ENCODE measurements at regions not wholly inside any gene's neighbourhood (a gene's known extent, or its start where the extent isn't known, plus 50 kb on each side); places are given as distances from the start of the nearest gene placed in this dataset.

- Histone ChIP-seq H3K36me3 (no peaks in the 10 kb centered on the region), H3K9me3 (no peaks in the 10 kb centered on the region), H3K27ac (no peak overlapping the region), H3K4me1 (no peaks in the 10 kb centered on the region), H3K27me3 (no peaks in the 10 kb centered on the region), H3K4me3 (no peak overlapping the region)
- TF ChIP-seq POLR2A (IDR thresholded peaks at IDR 0.05) (no peak), CTCF (IDR thresholded peaks at IDR 0.05) (no peak)
- intact Hi-C loops (cut with DNase I; ENCODE audit: low total_unique reads) = no loop called here
- no peak for DNase-seq
Observed at GRCh38 chr9:13817754-13818278, 496.1 kb downstream of the NFIB start.

- H3K9me3 ChIP-seq = no peaks in the 10 kb centered on the region
- H3K4me3 ChIP-seq = no peak overlapping the region
- TF ChIP-seq CTCF (IDR thresholded peaks at IDR 0.05) = no peak
- no peak for TF ChIP-seq POLR2A (IDR thresholded peaks at IDR 0.05)
- no peaks in the 10 kb centered on the region for H3K36me3 ChIP-seq
- H3K27me3 ChIP-seq = no peaks in the 10 kb centered on the region
- DNase-seq = no peak
- H3K27ac ChIP-seq = no peak overlapping the region
- intact Hi-C loops (cut with DNase I; ENCODE audit: low total_unique reads) = no loop called here
- no peaks in the 10 kb centered on the region for H3K4me1 ChIP-seq
Observed at GRCh38 chr9:13816837-13817236, 497.1 kb downstream of the NFIB start.

GRCh38 chr9:13814647-13815400 is 499.1 kb downstream of the NFIB start:
- H3K27me3 ChIP-seq = no peaks in the 10 kb centered on the region
- no peaks in the 10 kb centered on the region for H3K36me3 ChIP-seq
- no peak overlapping the region for H3K27ac ChIP-seq
- H3K9me3 ChIP-seq = no peaks in the 10 kb centered on the region
- H3K4me3 ChIP-seq = no peak overlapping the region
- TF ChIP-seq POLR2A (IDR thresholded peaks at IDR 0.05) = no peak
- TF ChIP-seq CTCF (IDR thresholded peaks at IDR 0.05) = no peak
- intact Hi-C loops (cut with DNase I; ENCODE audit: low total_unique reads) = no loop called here
- no peaks in the 10 kb centered on the region for H3K4me1 ChIP-seq
- no peak for DNase-seq

- no peaks in the 10 kb centered on the region for H3K36me3 ChIP-seq
- intact Hi-C loops (cut with DNase I; ENCODE audit: low total_unique reads) = no loop called here
- H3K4me1 ChIP-seq = no peaks in the 10 kb centered on the region
- H3K27ac ChIP-seq = no peak overlapping the region
- no peak for TF ChIP-seq CTCF (IDR thresholded peaks at IDR 0.05)
- TF ChIP-seq POLR2A (IDR thresholded peaks at IDR 0.05) = no peak
- no peaks in the 10 kb centered on the region for H3K27me3 ChIP-seq
- DNase-seq = no peak
- no peak overlapping the region for H3K4me3 ChIP-seq
- H3K9me3 ChIP-seq = no peaks in the 10 kb centered on the region
Observed at GRCh38 chr9:13811876-13812275, 502.1 kb downstream of the NFIB start.

- H3K36me3 ChIP-seq = no peaks in the 10 kb centered on the region
- no peaks in the 10 kb centered on the region for H3K4me1 ChIP-seq
- H3K27me3 ChIP-seq = no peaks in the 10 kb centered on the region
- no peak for TF ChIP-seq CTCF (IDR thresholded peaks at IDR 0.05)
- H3K9me3 ChIP-seq = no peaks in the 10 kb centered on the region
- DNase-seq = no peak
- intact Hi-C loops (cut with DNase I; ENCODE audit: low total_unique reads) = no loop called here
- H3K4me3 ChIP-seq = no peak overlapping the region
- no peak overlapping the region for H3K27ac ChIP-seq
Observed at GRCh38 chr9:13810510-13810909, 503.4 kb downstream of the NFIB start.

Measured in uterus (tissue), 3 donors.